HepG2 (cell line): ENCODE measurements at regions not wholly inside any gene's neighbourhood (a gene's known extent, or its start where the extent isn't known, plus 50 kb on each side); places are given as distances from the start of the nearest gene placed in this dataset.

Source experiments
- ATAC-seq: fragments of 200-7000 bp; cut with Tn5 transposase; 3 replicates; pipeline ENCODE4 v1.9.1; 2020; ENCODE audit warnings: mild to moderate bottlenecking, moderate library complexity
- BruUV-seq: library from RNA; stranded (reverse); fragments of 400-500 nt; replicated peaks from 2 replicates; lab custom pipeline; 2021; lab: Mats Ljungman, UMichigan
- CTCF ChIA-PET: fragments of 300-600 bp; formaldehyde crosslinking; extraction: SDS; loops from one replicate; lab custom pipeline; 2021; ENCODE audit warnings: low total read pairs, inconsistent platforms, low intra/inter-chr PET ratio; lab: Yijun Ruan, JAX
- POLR2A ChIA-PET: fragments of 350-600 bp; sonication (Branson Sonifier 250); formaldehyde crosslinking; loops from one replicate; lab custom pipeline; 2020; ENCODE audit warnings: antibody characterized with exemption, inconsistent platforms; lab: Yijun Ruan, JAX
- DNase-seq: peaks from one replicate; pipeline ENCODE4 v3.0.0-alpha.2; 2015; ENCODE audit warnings: low spot score
- FAIRE-seq: peaks from 3 replicates; lab custom pipeline; 2011; peaks lifted over from hg19 to GRCh38; lab: Jason Lieb, UNC
- H2AFZ ChIP-seq: one replicate; pipeline ENCODE4 v1.6.1; 2011; ENCODE audit warnings: low read length, inconsistent platforms
- H3K27ac ChIP-seq: fragments of 300-600 bp; 3 replicates; pipeline ENCODE4 v1.8.0; 2011; ENCODE audit warnings: mixed run types, mild to moderate bottlenecking, mixed read lengths, low read length, inconsistent platforms; ENCODE audit not compliant: insufficient read depth; ENCODE audit errors: extremely low read length
- H3K27me3 ChIP-seq, 2 experiments: fragments of 200-600 bp in 1 of 2; 2 replicates in 1 of 2; 3 replicates in 1 of 2; pipeline versions ENCODE4 v1.6.0 to v1.8.0; 2011; ENCODE audit warnings: low read length in 2 of 2, mild to moderate bottlenecking in 2 of 2, moderate library complexity in 2 of 2, inconsistent platforms in 1 of 2; ENCODE audit not compliant: insufficient read depth in 2 of 2, control insufficient read depth in 1 of 2
- H3K36me3 ChIP-seq, 2 experiments: fragments of 200-600 bp in 1 of 2; replicated peaks in 1 of 2; 2 replicates in 1 of 2; 3 replicates in 1 of 2; pipeline versions ENCODE4 v1.5.1 to v1.8.0; 2011; ENCODE audit warnings: low read length in 2 of 2, inconsistent platforms in 1 of 2; ENCODE audit not compliant: insufficient read depth in 2 of 2, control insufficient read depth in 1 of 2
- H3K4me1 ChIP-seq: 2 replicates; pipeline ENCODE4 v1.5.1; 2012; ENCODE audit warnings: low read length, inconsistent platforms; ENCODE audit not compliant: insufficient read depth
- H3K4me2 ChIP-seq: 2 replicates; pipeline ENCODE4 v1.6.0; 2011; ENCODE audit warnings: low read depth, low read length, inconsistent platforms
- H3K4me3 ChIP-seq, 3 experiments: fragments of 200-600 bp in 1 of 3; sonication (generic), shearing (Covaris generic) in 1 of 3; replicated peaks in 1 of 3; 2 replicates each; pipeline ENCODE4 v1.5.1; 2011 to 2016; ENCODE audit warnings: low read length in 3 of 3, inconsistent platforms in 2 of 3, low read depth in 2 of 3, mild to moderate bottlenecking in 2 of 3, control low read depth in 1 of 3, mixed read lengths in 1 of 3; ENCODE audit not compliant: insufficient read depth in 1 of 3
- H3K79me2 ChIP-seq: one replicate; pipeline ENCODE4 v1.6.1; 2011; ENCODE audit warnings: low read length, inconsistent platforms; ENCODE audit not compliant: insufficient read depth
- H3K9ac ChIP-seq: 2 replicates; pipeline ENCODE4 v1.6.0; 2011; ENCODE audit warnings: mild to moderate bottlenecking, low read depth, low read length, inconsistent platforms; ENCODE audit not compliant: insufficient read depth
- H3K9me3 ChIP-seq: 2 replicates; pipeline ENCODE4 v1.5.1; 2012; ENCODE audit warnings: mild to moderate bottlenecking, low read length
- H4K20me1 ChIP-seq: 2 replicates; pipeline ENCODE4 v1.6.0; 2011; ENCODE audit warnings: inconsistent platforms, mild to moderate bottlenecking, low read length, moderate library complexity; ENCODE audit not compliant: insufficient read depth
- FOXP1 ChIP-seq, 2 experiments: fragments of 450-650 bp in 1 of 2; IDR thresholded peaks; 2 replicates each; pipeline ENCODE4 v1.6.1; 2017 to 2018; ENCODE audit warnings: antibody characterized with exemption in 1 of 2
- NBN ChIP-seq: fragments of 450-650 bp; conservative IDR thresholded peaks from 2 replicates; pipeline ENCODE4 v1.6.1; 2017
- NCOR1 ChIP-seq: fragments of 200-600 bp; sonication (generic); IDR thresholded peaks from 2 replicates; pipeline ENCODE4 v1.7.0; 2017; ENCODE audit warnings: antibody characterized with exemption, low read length, borderline replicate concordance
- NR2F6 ChIP-seq, 2 experiments: IDR thresholded peaks; 2 replicates each; pipeline ENCODE4 v1.6.1; 2016; ENCODE audit warnings: antibody characterized with exemption in 1 of 2, mild to moderate bottlenecking in 1 of 2
- REPIN1 ChIP-seq: sonication (generic); formaldehyde crosslinking; IDR thresholded peaks from 2 replicates; pipeline ENCODE4 v1.8.0; 2022; ENCODE audit warnings: missing genetic modification reagents, low read depth, mild to moderate bottlenecking, borderline replicate concordance
- WIZ ChIP-seq: sonication (generic); formaldehyde crosslinking; IDR thresholded peaks from 2 replicates; pipeline ENCODE4 v1.5.1; 2020; ENCODE audit warnings: mild to moderate bottlenecking, missing genetic modification reagents
- YEATS2 ChIP-seq: sonication (generic); formaldehyde crosslinking; IDR thresholded peaks from 2 replicates; pipeline ENCODE4 v1.4.0; 2020; ENCODE audit warnings: missing genetic modification reagents, borderline replicate concordance
- ZBTB8A ChIP-seq: sonication (generic); formaldehyde crosslinking; IDR thresholded peaks from 2 replicates; pipeline ENCODE4 v1.4.0; 2020; ENCODE audit warnings: mild to moderate bottlenecking, low read depth, missing genetic modification reagents, borderline replicate concordance
- ZNF143 ChIP-seq: sonication (generic); formaldehyde crosslinking; IDR thresholded peaks from 2 replicates; pipeline ENCODE4 v1.4.0; 2020; ENCODE audit warnings: missing genetic modification reagents
- ZSCAN25 ChIP-seq: sonication (generic); formaldehyde crosslinking; IDR thresholded peaks from 2 replicates; pipeline ENCODE4 v1.8.0; 2022; ENCODE audit warnings: mild to moderate bottlenecking, missing genetic modification reagents
- WGBS: methylation state at CpG from one replicate; pipeline ENCODE4 v1.1.6; 2017; ENCODE audit warnings: low lambda C conversion rate; 5-methylcytosine and 5-hydroxymethylcytosine counted together
- in situ Hi-C: cut with HindIII; loops from 2 replicates; pipeline ENCODE4 v1.10.0; 2017; ENCODE audit warnings: low pct_unique_long_range_greater_than_20kb; ENCODE audit not compliant: extremely low pct_ligation_motif_present
- intact Hi-C: fragments of 100-400 bp; cut with micrococcal nuclease; formaldehyde crosslinking; loops from one replicate; pipeline ENCODE4 v1.10.0; 2022; ENCODE audit not compliant: unreplicated experiment
- TF ChIP-seq, protein P1 (sequence below): sonication (generic); formaldehyde crosslinking; IDR thresholded peaks from 2 replicates; pipeline ENCODE4 v1.8.1; 2023; ENCODE audit warnings: mild to moderate bottlenecking, missing genetic modification reagents
- TF ChIP-seq, protein P2 (sequence below): sonication (generic); formaldehyde crosslinking; IDR thresholded peaks from 2 replicates; pipeline ENCODE4; 2020; ENCODE audit warnings: missing genetic modification reagents, mild to moderate bottlenecking, borderline replicate concordance

DNA sequence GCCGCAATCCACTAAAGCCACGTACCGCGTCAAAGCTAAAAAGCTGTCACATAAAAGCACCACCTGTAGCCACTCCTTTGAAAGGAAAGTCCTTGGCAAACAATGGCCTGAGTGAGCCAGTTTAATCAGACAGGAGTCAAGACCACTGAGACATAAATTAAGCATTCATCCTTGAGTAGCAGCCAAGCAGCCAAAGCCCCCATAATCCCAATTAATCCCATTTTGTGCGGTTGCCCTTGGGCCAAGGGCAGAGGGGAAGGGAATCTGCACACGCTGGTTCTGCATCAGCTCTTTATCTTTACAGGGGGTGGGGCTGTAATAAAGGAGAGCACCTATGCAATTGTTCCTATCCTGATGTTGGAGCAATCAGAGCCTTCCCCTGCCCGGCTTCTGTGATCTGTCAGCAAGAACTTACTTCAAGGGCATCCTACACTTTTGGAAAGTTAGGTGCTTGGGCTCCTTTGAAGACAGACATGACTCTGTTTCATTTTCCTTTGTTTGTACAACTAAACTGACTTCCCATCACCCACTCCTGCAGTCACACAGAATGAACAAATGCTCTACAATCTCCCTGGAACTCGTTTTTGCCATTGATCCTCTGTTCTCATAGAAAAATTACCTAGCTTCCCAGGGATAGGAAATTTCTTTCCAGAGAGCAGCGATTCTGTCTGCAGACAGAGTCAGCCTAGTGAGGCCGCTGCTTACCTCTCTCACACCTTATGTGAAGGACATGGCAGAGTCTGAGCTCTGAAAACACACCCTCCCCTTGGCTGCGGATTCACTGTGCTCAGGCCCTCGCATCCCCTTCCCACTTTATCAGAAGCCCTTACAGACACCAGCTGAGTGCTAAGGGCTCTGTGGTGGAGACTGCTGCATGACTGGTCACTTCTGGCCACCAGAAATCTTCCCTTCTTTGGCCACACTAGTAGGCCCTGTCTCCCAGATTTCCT, 116.2 kb upstream of the TBCA start:
- H3K4me3 ChIP-seq: no peak overlapping the region
- H3K79me2 ChIP-seq: no peaks in the 10 kb centered on the region
- H3K36me3 ChIP-seq: no peaks in the 10 kb centered on the region
- intact Hi-C loops (no loop called here), in situ Hi-C loops (no loop called here)
- TF ChIP-seq FOXP1 (IDR thresholded peaks at IDR 0.05) (no peak), FOXP1 (CRISPR knock-in tag; IDR thresholded peaks at IDR 0.05) (no peak), YEATS2 (no peak), ZNF143 (CRISPR knock-in tag) (no peak)
- no peak for DNase-seq
- H3K4me1 ChIP-seq: no peaks in the 10 kb centered on the region
- BruUV-seq: no TSS peak
- H3K9ac ChIP-seq: no peak overlapping the region
- no peaks in the 10 kb centered on the region for H4K20me1 ChIP-seq
- ATAC-seq: peak; percentile 22; the same call in 1 of the 3 replicates
- 57% methylated on average over 11 of the region's 12 CpGs for WGBS
- 0 out of 5 replicates have a peak, but pooled peaks cover 0 to 4% of the 10 kb centered on the region in 2 experiments for H3K27me3 ChIP-seq
- no peak overlapping the region for H3K27ac ChIP-seq
- H2AFZ ChIP-seq: no peak overlapping the region
- H3K9me3 ChIP-seq: no peaks in the 10 kb centered on the region
- ChIA-PET POLR2A (no interaction called here), CTCF (no interaction called here)
- FAIRE-seq: no peak
- H3K4me2 ChIP-seq: no peak overlapping the region

DNA sequence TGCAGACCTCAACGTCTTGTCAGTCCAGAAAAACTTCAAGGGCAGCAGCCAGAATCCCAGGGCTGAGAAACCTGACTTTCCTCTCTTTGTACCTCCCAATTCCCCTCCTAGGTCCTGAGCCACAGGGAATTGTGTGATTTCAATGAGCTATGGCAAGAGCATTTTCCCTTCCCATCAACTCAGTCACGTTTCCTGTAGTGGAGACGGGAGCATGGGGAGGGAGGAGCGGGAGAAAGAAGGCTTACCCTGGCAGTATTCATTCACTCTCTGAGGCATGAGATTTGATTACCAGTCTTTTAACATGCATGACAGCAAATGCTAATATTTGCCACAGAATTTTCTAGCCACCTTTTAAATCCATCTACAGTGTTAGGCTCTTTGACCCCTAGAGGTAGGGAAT, 109.4 kb upstream of the TBCA start:
- Histone ChIP-seq H3K27ac (no peak overlapping the region), H3K79me2 (no peaks in the 10 kb centered on the region), H3K4me2 (no peak overlapping the region), H4K20me1 (no peaks in the 10 kb centered on the region), H3K4me3 (no peak overlapping the region), H3K36me3 (no peaks in the 10 kb centered on the region), H2AFZ (no peak overlapping the region), H3K9ac (no peak overlapping the region), H3K27me3 (peaks cover 0 to 12% of the 10 kb centered on the region in 2 experiments; a peak in 1 of 5 replicates), H3K4me1 (peaks cover 3% of the 10 kb centered on the region), H3K9me3 (no peaks in the 10 kb centered on the region)
- DNase-seq (no peak), ATAC-seq (no peak), FAIRE-seq (no peak)
- ChIA-PET POLR2A (no interaction called here), CTCF (no interaction called here)
- intact Hi-C loops: no loop called here
- BruUV-seq: no TSS peak
- in situ Hi-C loops: no loop called here
- whole genome bisulfite sequencing: 48% methylated on average over 3 of the region's 4 CpGs
- TF ChIP-seq NR2F6 (IDR thresholded peaks at IDR 0.05) (no peak), NR2F6 (CRISPR knock-in tag; IDR thresholded peaks at IDR 0.05) (no peak), WIZ (no peak), REPIN1 (CRISPR knock-in tag) (no peak), NBN (no peak), ZBTB8A (CRISPR knock-in tag) (no peak), NCOR1 (no peak), ZSCAN25 (CRISPR knock-in tag) (no peak)
- TF ChIP-seq, protein P1, sequence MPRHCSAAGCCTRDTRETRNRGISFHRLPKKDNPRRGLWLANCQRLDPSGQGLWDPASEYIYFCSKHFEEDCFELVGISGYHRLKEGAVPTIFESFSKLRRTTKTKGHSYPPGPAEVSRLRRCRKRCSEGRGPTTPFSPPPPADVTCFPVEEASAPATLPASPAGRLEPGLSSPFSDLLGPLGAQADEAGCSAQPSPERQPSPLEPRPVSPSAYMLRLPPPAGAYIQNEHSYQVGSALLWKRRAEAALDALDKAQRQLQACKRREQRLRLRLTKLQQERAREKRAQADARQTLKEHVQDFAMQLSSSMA: no peak
- TF ChIP-seq, protein P2, sequence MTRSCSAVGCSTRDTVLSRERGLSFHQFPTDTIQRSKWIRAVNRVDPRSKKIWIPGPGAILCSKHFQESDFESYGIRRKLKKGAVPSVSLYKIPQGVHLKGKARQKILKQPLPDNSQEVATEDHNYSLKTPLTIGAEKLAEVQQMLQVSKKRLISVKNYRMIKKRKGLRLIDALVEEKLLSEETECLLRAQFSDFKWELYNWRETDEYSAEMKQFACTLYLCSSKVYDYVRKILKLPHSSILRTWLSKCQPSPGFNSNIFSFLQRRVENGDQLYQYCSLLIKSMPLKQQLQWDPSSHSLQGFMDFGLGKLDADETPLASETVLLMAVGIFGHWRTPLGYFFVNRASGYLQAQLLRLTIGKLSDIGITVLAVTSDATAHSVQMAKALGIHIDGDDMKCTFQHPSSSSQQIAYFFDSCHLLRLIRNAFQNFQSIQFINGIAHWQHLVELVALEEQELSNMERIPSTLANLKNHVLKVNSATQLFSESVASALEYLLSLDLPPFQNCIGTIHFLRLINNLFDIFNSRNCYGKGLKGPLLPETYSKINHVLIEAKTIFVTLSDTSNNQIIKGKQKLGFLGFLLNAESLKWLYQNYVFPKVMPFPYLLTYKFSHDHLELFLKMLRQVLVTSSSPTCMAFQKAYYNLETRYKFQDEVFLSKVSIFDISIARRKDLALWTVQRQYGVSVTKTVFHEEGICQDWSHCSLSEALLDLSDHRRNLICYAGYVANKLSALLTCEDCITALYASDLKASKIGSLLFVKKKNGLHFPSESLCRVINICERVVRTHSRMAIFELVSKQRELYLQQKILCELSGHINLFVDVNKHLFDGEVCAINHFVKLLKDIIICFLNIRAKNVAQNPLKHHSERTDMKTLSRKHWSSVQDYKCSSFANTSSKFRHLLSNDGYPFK (CRISPR knock-in tag): no peak
